DOHH2 (cell line): ENCODE measurements at regions not wholly inside any gene's neighbourhood (a gene's known extent, or its start where the extent isn't known, plus 50 kb on each side); places are given as distances from the start of the nearest gene placed in this dataset.

ENCODE experiments used
- H3F3A ChIP-seq: fragments of 200-600 bp; sonication (generic), shearing (Covaris generic); 2 replicates; pipeline ENCODE4 v1.6.0; 2016; ENCODE audit warnings: antibody characterized with exemption, mild to moderate bottlenecking; ENCODE audit not compliant: control insufficient read depth, insufficient read depth
- H3K27ac ChIP-seq: fragments of 200-600 bp; sonication (generic); 2 replicates; pipeline ENCODE4 v1.5.1; 2014; ENCODE audit warnings: low read depth, mild to moderate bottlenecking, low read length, moderate library complexity
- H3K27me3 ChIP-seq: fragments of 200-600 bp; sonication (generic); 2 replicates; pipeline ENCODE4 v1.6.1; 2014; ENCODE audit warnings: mild to moderate bottlenecking, low read length, mixed read lengths; ENCODE audit not compliant: control insufficient read depth
- H3K36me3 ChIP-seq: fragments of 200-600 bp; sonication (generic); 2 replicates; pipeline ENCODE4 v1.6.1; 2014; ENCODE audit warnings: mild to moderate bottlenecking, low read length, moderate library complexity, mixed read lengths; ENCODE audit not compliant: control insufficient read depth
- H3K4me1 ChIP-seq: fragments of 200-600 bp; sonication (generic); 2 replicates; pipeline ENCODE4 v1.6.1; 2014; ENCODE audit warnings: mild to moderate bottlenecking, low read length, mixed read lengths; ENCODE audit not compliant: control insufficient read depth
- H3K4me2 ChIP-seq: fragments of 200-600 bp; sonication (generic); 2 replicates; pipeline ENCODE4 v1.6.0; 2014; ENCODE audit warnings: mild to moderate bottlenecking, low read length, moderate library complexity
- H3K4me3 ChIP-seq: fragments of 200-600 bp; sonication (generic); 2 replicates; pipeline ENCODE4 v1.5.1; 2014; ENCODE audit warnings: mild to moderate bottlenecking, low read length, mixed read lengths
- H3K79me2 ChIP-seq: fragments of 200-600 bp; sonication (generic); 2 replicates; pipeline ENCODE4 v1.6.1; 2014; ENCODE audit warnings: mild to moderate bottlenecking, low read length, mixed read lengths; ENCODE audit not compliant: control insufficient read depth
- H3K9me2 ChIP-seq: fragments of 200-600 bp; sonication (generic); replicated peaks from 2 replicates; pipeline ENCODE4 v1.6.1; 2014; ENCODE audit warnings: mild to moderate bottlenecking, low read length, mixed read lengths; ENCODE audit not compliant: control insufficient read depth
- H3K9me3 ChIP-seq: fragments of 200-600 bp; sonication (generic); 2 replicates; pipeline ENCODE4 v1.6.1; 2014; ENCODE audit warnings: antibody characterized with exemption, low read length, mixed read lengths; ENCODE audit not compliant: control insufficient read depth, insufficient read depth
- H4K20me1 ChIP-seq: fragments of 200-600 bp; sonication (generic); 2 replicates; pipeline ENCODE4 v1.6.0; 2014; ENCODE audit warnings: low read depth, mild to moderate bottlenecking, antibody characterized with exemption, low read length, moderate library complexity; ENCODE audit not compliant: control insufficient read depth, insufficient read depth
- CTCF ChIP-seq: fragments of 200-600 bp; sonication (generic); IDR thresholded peaks from one replicate; pipeline ENCODE4 v1.5.1; 2014; ENCODE audit warnings: antibody characterized with exemption, mild to moderate bottlenecking, low read depth, low read length; ENCODE audit not compliant: poor library complexity, severe bottlenecking
- EZH2phosphoT487 ChIP-seq: fragments of 200-600 bp; sonication (generic); IDR thresholded peaks from 2 replicates; pipeline ENCODE4 v1.6.1; 2017; ENCODE audit warnings: borderline replicate concordance, mild to moderate bottlenecking, antibody characterized with exemption, low read length, moderate library complexity, mixed read lengths

DNA sequence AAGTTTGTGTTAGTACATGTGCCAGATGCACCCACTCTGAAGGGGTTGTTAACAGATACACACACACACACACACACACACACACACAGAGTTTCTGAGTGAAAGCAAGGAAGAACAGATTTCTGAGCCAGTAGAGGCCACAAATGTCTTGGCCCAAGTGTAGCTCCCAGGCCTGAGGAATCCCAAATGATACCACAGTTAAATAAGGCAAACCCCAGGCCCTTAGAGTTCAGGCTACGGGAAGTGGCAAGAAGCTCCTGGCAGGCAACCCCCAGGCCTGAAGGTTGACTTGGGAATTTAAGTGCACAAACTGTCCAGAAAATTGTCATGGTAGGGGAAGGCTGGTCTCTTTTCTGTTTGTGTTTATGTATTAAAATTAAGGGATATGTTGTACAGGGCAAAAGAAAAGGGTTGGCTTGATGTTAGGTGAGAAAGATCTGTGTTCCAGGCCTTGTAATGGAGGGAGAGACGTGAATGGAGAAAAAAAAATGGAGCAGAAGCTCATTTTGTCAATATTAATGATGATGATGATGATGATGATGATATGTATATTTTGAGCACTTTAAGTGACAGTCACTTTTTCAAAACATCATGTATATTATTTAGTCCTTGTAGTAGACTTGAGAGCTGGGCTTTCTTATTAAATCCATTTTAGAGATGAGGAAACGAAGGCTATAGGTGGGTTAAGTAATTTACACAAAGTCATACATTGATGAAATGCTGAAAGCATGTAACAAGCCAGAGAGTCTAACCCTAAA is 317.0 kb upstream of the JAG1 start:
- no peaks in the 10 kb centered on the region for H3K4me1 ChIP-seq
- H3K36me3 ChIP-seq: no peaks in the 10 kb centered on the region
- H3K27ac ChIP-seq: no peak overlapping the region
- H3K9me2 ChIP-seq: no peaks in the 10 kb centered on the region
- no peaks in the 10 kb centered on the region for H3K27me3 ChIP-seq
- TF ChIP-seq EZH2phosphoT487 (no peak), CTCF (no peak)
- no peaks in the 10 kb centered on the region for H3K79me2 ChIP-seq
- no peaks in the 10 kb centered on the region for H4K20me1 ChIP-seq
- H3K4me2 ChIP-seq: no peak overlapping the region
- H3K4me3 ChIP-seq: no peak overlapping the region
- peaks cover 4% of the 10 kb centered on the region; the same call in 1 of the 2 replicates for H3K9me3 ChIP-seq
- H3F3A ChIP-seq: no peaks in the 10 kb centered on the region

- Histone ChIP-seq H3K4me1 (no peaks in the 10 kb centered on the region), H3K27me3 (no peaks in the 10 kb centered on the region), H3K36me3 (no peaks in the 10 kb centered on the region), H4K20me1 (no peaks in the 10 kb centered on the region), H3K4me2 (no peak overlapping the region), H3K9me3 (no peaks in the 10 kb centered on the region; the same call in 1 of the 2 replicates), H3K79me2 (no peaks in the 10 kb centered on the region), H3K27ac (no peak overlapping the region), H3K9me2 (no peaks in the 10 kb centered on the region), H3K4me3 (no peak overlapping the region), H3F3A (no peaks in the 10 kb centered on the region)
- TF ChIP-seq CTCF (no peak), EZH2phosphoT487 (no peak)
Observed at GRCh38 chr20:10992731-10993130, 318.9 kb upstream of the JAG1 start.

GRCh38 chr20:10994991-10995700 is 321.3 kb upstream of the JAG1 start:
- no peaks in the 10 kb centered on the region for H3K27me3 ChIP-seq
- H3K36me3 ChIP-seq: no peaks in the 10 kb centered on the region
- no peaks in the 10 kb centered on the region for H3F3A ChIP-seq
- H3K4me3 ChIP-seq: no peak overlapping the region
- H3K79me2 ChIP-seq: no peaks in the 10 kb centered on the region
- H3K4me1 ChIP-seq: no peaks in the 10 kb centered on the region
- no peaks in the 10 kb centered on the region for H3K9me2 ChIP-seq
- no peak overlapping the region for H3K4me2 ChIP-seq
- TF ChIP-seq EZH2phosphoT487: no peak
- H3K27ac ChIP-seq: no peak overlapping the region
- H3K9me3 ChIP-seq: no peaks in the 10 kb centered on the region
- no peaks in the 10 kb centered on the region for H4K20me1 ChIP-seq

DNA sequence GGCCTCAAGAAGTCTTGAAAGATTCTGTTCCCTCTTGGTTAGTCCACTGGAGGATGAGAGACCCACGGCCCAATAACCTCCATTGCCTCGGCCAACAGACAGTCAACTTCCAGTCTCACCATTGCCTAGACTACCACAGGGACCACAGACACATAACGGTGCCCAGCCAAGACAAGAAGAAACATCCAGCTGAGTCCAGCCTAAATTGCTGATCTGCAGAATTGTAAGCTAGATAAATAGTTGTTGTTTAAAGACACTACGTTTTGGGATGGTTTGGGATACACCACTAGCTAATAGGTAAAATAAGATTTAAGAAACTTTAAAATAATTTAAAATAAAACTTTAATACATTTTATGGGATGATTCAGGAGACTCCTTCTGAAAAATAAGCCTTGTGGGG is 324.7 kb upstream of the JAG1 start:
- no peak overlapping the region for H3K4me2 ChIP-seq
- no peaks in the 10 kb centered on the region for H3K9me3 ChIP-seq
- TF ChIP-seq CTCF (no peak), EZH2phosphoT487 (no peak)
- H3K9me2 ChIP-seq: no peaks in the 10 kb centered on the region
- no peaks in the 10 kb centered on the region for H3K36me3 ChIP-seq
- no peaks in the 10 kb centered on the region for H3K79me2 ChIP-seq
- no peaks in the 10 kb centered on the region for H3K4me1 ChIP-seq
- H3K27ac ChIP-seq: no peak overlapping the region
- no peaks in the 10 kb centered on the region for H3K27me3 ChIP-seq
- H4K20me1 ChIP-seq: no peaks in the 10 kb centered on the region
- no peak overlapping the region for H3K4me3 ChIP-seq
- no peaks in the 10 kb centered on the region for H3F3A ChIP-seq
